Progenitor cell of endocrine pancreas (in vitro differentiated cells): ENCODE measurements at regions not wholly inside any gene's neighbourhood (a gene's known extent, or its start where the extent isn't known, plus 50 kb on each side); places are given as distances from the start of the nearest gene placed in this dataset.
A peak's percentile ranks its signal among the peaks of the same experiment; 100 is the strongest.
"Not testable (repeated sequence)": the region's sequence is repeated elsewhere in the genome, so short reads cannot be mapped to it uniquely, and the experiment has no call there.

Source experiments
- DNase-seq: peaks from one replicate; pipeline ENCODE4 v3.0.0; 2021; ENCODE audit warnings: low spot score; ENCODE audit not compliant: unreplicated experiment
- H3K27ac Mint-ChIP-seq: 2 replicates; pipeline ENCODE4 v1.8.0; 2021; ENCODE audit warnings: mild to moderate bottlenecking, moderate library complexity, mixed read lengths
- H3K27me3 Mint-ChIP-seq: 2 replicates; pipeline ENCODE4 v1.8.0; 2021; ENCODE audit warnings: mixed read lengths
- H3K36me3 Mint-ChIP-seq: 2 replicates; pipeline ENCODE4 v1.8.0; 2022; ENCODE audit warnings: mixed read lengths; ENCODE audit not compliant: insufficient read depth
- H3K4me1 Mint-ChIP-seq: 2 replicates; pipeline ENCODE4 v1.8.0; 2021; ENCODE audit warnings: low read depth, mixed read lengths
- H3K4me3 Mint-ChIP-seq: 2 replicates; pipeline ENCODE4 v1.8.0; 2021; ENCODE audit warnings: low read depth, mild to moderate bottlenecking, moderate library complexity, mixed read lengths
- H3K9me3 Mint-ChIP-seq: 2 replicates; pipeline ENCODE4 v1.8.0; 2021; ENCODE audit warnings: low read depth, mixed read lengths
- CTCF ChIP-seq: fragments of 200-600 bp; sonication (generic); IDR thresholded peaks from one replicate; pipeline ENCODE4 v1.5.0; 2021; ENCODE audit warnings: antibody characterized with exemption, mild to moderate bottlenecking; ENCODE audit not compliant: unreplicated experiment

- peaks cover 17% of the 10 kb centered on the region for H3K4me1 Mint-ChIP-seq
- H3K9me3 Mint-ChIP-seq = no peaks in the 10 kb centered on the region
- no peak for TF ChIP-seq CTCF
- H3K27ac Mint-ChIP-seq = no peak overlapping the region
- H3K36me3 Mint-ChIP-seq = no peaks in the 10 kb centered on the region
- H3K27me3 Mint-ChIP-seq = no peaks in the 10 kb centered on the region
- no peak overlapping the region for H3K4me3 Mint-ChIP-seq
- DNase-seq = no peak
Observed at GRCh38 chrX:109918753-109919152, 84.2 kb upstream of the TMEM164 start.

- H3K4me1 Mint-ChIP-seq = peaks cover 13% of the 10 kb centered on the region
- no peak overlapping the region for H3K27ac Mint-ChIP-seq
- H3K27me3 Mint-ChIP-seq = no peaks in the 10 kb centered on the region
- H3K36me3 Mint-ChIP-seq = no peaks in the 10 kb centered on the region
- no peaks in the 10 kb centered on the region for H3K9me3 Mint-ChIP-seq
- no peak for TF ChIP-seq CTCF
- no peak for DNase-seq
- H3K4me3 Mint-ChIP-seq = no peak overlapping the region
Observed at GRCh38 chrX:109920325-109920724, 82.6 kb upstream of the TMEM164 start.

- H3K9me3 Mint-ChIP-seq = no peaks in the 10 kb centered on the region
- no peak overlapping the region for H3K27ac Mint-ChIP-seq
- no peaks in the 10 kb centered on the region for H3K27me3 Mint-ChIP-seq
- no peak overlapping the region for H3K4me3 Mint-ChIP-seq
- H3K36me3 Mint-ChIP-seq = no peaks in the 10 kb centered on the region
- no peak for DNase-seq
- H3K4me1 Mint-ChIP-seq = peaks cover 13% of the 10 kb centered on the region
- no peak for TF ChIP-seq CTCF
Observed at GRCh38 chrX:109920868-109921267, 82.0 kb upstream of the TMEM164 start.

- H3K27ac Mint-ChIP-seq = peak overlapping the region; percentile 38
- no peak for TF ChIP-seq CTCF
- no peak for DNase-seq
- peaks cover 13% of the 10 kb centered on the region for H3K4me1 Mint-ChIP-seq
- H3K36me3 Mint-ChIP-seq = no peaks in the 10 kb centered on the region
- no peak overlapping the region for H3K4me3 Mint-ChIP-seq
- no peaks in the 10 kb centered on the region for H3K27me3 Mint-ChIP-seq
- H3K9me3 Mint-ChIP-seq = no peaks in the 10 kb centered on the region
Observed at GRCh38 chrX:109922190-109922589, 80.7 kb upstream of the TMEM164 start.

GRCh38 chrX:109925003-109925402 is 77.9 kb upstream of the TMEM164 start:
- not testable (repeated sequence) for DNase-seq, H3K27ac Mint-ChIP-seq, H3K36me3 Mint-ChIP-seq, H3K4me3 Mint-ChIP-seq, H3K4me1 Mint-ChIP-seq, H3K27me3 Mint-ChIP-seq, H3K9me3 Mint-ChIP-seq

GRCh38 chrX:109925656-109926055 is 77.3 kb upstream of the TMEM164 start:
- no peaks in the 10 kb centered on the region for H3K4me1 Mint-ChIP-seq
- H3K27me3 Mint-ChIP-seq = no peaks in the 10 kb centered on the region
- H3K36me3 Mint-ChIP-seq = no peaks in the 10 kb centered on the region
- no peak for TF ChIP-seq CTCF
- H3K9me3 Mint-ChIP-seq = no peaks in the 10 kb centered on the region
- no peak for DNase-seq
- no peak overlapping the region for H3K4me3 Mint-ChIP-seq
- no peak overlapping the region for H3K27ac Mint-ChIP-seq
